ENCODE measurements at regions not wholly inside any gene's neighbourhood (a gene's known extent, or its start where the extent isn't known, plus 50 kb on each side); places are given as distances from the start of the nearest gene placed in this dataset.

GRCh38 chr10:29926693-29927048 lies 132.7 kb downstream of the JCAD start:
- H3K4me3 ChIP-seq (ENCODE audit: insufficient read depth, low read depth, low read length): no peak overlapping the region
- H3K36me3 ChIP-seq (ENCODE audit: control insufficient read depth, insufficient read depth, low read length): no peaks in the 10 kb centered on the region
- H3K9me3 ChIP-seq (ENCODE audit: control insufficient read depth, low read length): no peaks in the 10 kb centered on the region
- H3K4me1 ChIP-seq (ENCODE audit: control insufficient read depth, insufficient read depth, low read length): peaks cover 19% of the 10 kb centered on the region
- no peak overlapping the region for H3K27ac ChIP-seq (ENCODE audit: insufficient read depth, low read depth, low read length, poor library complexity, severe bottlenecking)
- H3K27me3 ChIP-seq (ENCODE audit: control insufficient read depth, insufficient read depth, low read length, poor library complexity, severe bottlenecking): no peaks in the 10 kb centered on the region
- WGBS, 2 experiments: 43 to 52% methylated on average over 6 of the region's 6 CpGs

GRCh38 chr10:29925771-29926692 lies 133.4 kb downstream of the JCAD start:
- H3K4me1 ChIP-seq (ENCODE audit: control insufficient read depth, insufficient read depth, low read length): peaks cover 19% of the 10 kb centered on the region
- 71 to 74% methylated on average over 12 of the region's 12 CpGs for WGBS, 2 experiments
- H3K27ac ChIP-seq (ENCODE audit: insufficient read depth, low read depth, low read length, poor library complexity, severe bottlenecking): no peak overlapping the region
- H3K4me3 ChIP-seq (ENCODE audit: insufficient read depth, low read depth, low read length): no peak overlapping the region
- no peaks in the 10 kb centered on the region for H3K27me3 ChIP-seq (ENCODE audit: control insufficient read depth, insufficient read depth, low read length, poor library complexity, severe bottlenecking)
- no peaks in the 10 kb centered on the region for H3K9me3 ChIP-seq (ENCODE audit: control insufficient read depth, low read length)
- no peaks in the 10 kb centered on the region for H3K36me3 ChIP-seq (ENCODE audit: control insufficient read depth, insufficient read depth, low read length)

GRCh38 chr10:29924436-29924835 lies 134.9 kb downstream of the JCAD start:
- no peak overlapping the region for H3K27ac ChIP-seq (ENCODE audit: insufficient read depth, low read depth, low read length, poor library complexity, severe bottlenecking)

GRCh38 chr10:29923416-29923965 lies 135.9 kb downstream of the JCAD start:
- 89 to 92% methylated on average over 6 to 7 of the region's 7 CpGs for WGBS, 2 experiments
- peaks cover 3% of the 10 kb centered on the region for H3K27me3 ChIP-seq (ENCODE audit: control insufficient read depth, insufficient read depth, low read length, poor library complexity, severe bottlenecking)
- no peaks in the 10 kb centered on the region for H3K36me3 ChIP-seq (ENCODE audit: control insufficient read depth, insufficient read depth, low read length)
- no peaks in the 10 kb centered on the region for H3K9me3 ChIP-seq (ENCODE audit: control insufficient read depth, low read length)
- no peak overlapping the region for H3K4me3 ChIP-seq (ENCODE audit: insufficient read depth, low read depth, low read length)
- H3K27ac ChIP-seq (ENCODE audit: insufficient read depth, low read depth, low read length, poor library complexity, severe bottlenecking): no peak overlapping the region
- peaks cover 19% of the 10 kb centered on the region for H3K4me1 ChIP-seq (ENCODE audit: control insufficient read depth, insufficient read depth, low read length)

More at GRCh38 chr10:29924436-29924835, 134.9 kb downstream of the JCAD start:
- Histone ChIP-seq H3K27me3 (ENCODE audit: control insufficient read depth, insufficient read depth, low read length, poor library complexity, severe bottlenecking) (no peaks in the 10 kb centered on the region), H3K36me3 (ENCODE audit: control insufficient read depth, insufficient read depth, low read length) (no peaks in the 10 kb centered on the region), H3K4me3 (ENCODE audit: insufficient read depth, low read depth, low read length) (no peak overlapping the region), H3K9me3 (ENCODE audit: control insufficient read depth, low read length) (no peaks in the 10 kb centered on the region), H3K4me1 (ENCODE audit: control insufficient read depth, insufficient read depth, low read length) (peaks cover 19% of the 10 kb centered on the region)
- WGBS, 2 experiments: 80 to 90% methylated on average over 3 of the region's 3 CpGs

GRCh38 chr10:29922892-29923291 lies 136.5 kb downstream of the JCAD start:
- H3K27me3 ChIP-seq (ENCODE audit: control insufficient read depth, insufficient read depth, low read length, poor library complexity, severe bottlenecking): peaks cover 3% of the 10 kb centered on the region
- H3K9me3 ChIP-seq (ENCODE audit: control insufficient read depth, low read length): no peaks in the 10 kb centered on the region
- H3K27ac ChIP-seq (ENCODE audit: insufficient read depth, low read depth, low read length, poor library complexity, severe bottlenecking): no peak overlapping the region
- no peaks in the 10 kb centered on the region for H3K36me3 ChIP-seq (ENCODE audit: control insufficient read depth, insufficient read depth, low read length)
- no peak overlapping the region for H3K4me3 ChIP-seq (ENCODE audit: insufficient read depth, low read depth, low read length)
- H3K4me1 ChIP-seq (ENCODE audit: control insufficient read depth, insufficient read depth, low read length): peaks cover 19% of the 10 kb centered on the region
- 72 to 76% methylated on average over 4 of the region's 4 CpGs for WGBS, 2 experiments

GRCh38 chr10:29922226-29922625 lies 137.2 kb downstream of the JCAD start:
- Histone ChIP-seq H3K27ac (ENCODE audit: insufficient read depth, low read depth, low read length, poor library complexity, severe bottlenecking) (no peak overlapping the region), H3K36me3 (ENCODE audit: control insufficient read depth, insufficient read depth, low read length) (no peaks in the 10 kb centered on the region), H3K4me3 (ENCODE audit: insufficient read depth, low read depth, low read length) (no peak overlapping the region), H3K4me1 (ENCODE audit: control insufficient read depth, insufficient read depth, low read length) (peaks cover 19% of the 10 kb centered on the region), H3K9me3 (ENCODE audit: control insufficient read depth, low read length) (no peaks in the 10 kb centered on the region), H3K27me3 (ENCODE audit: control insufficient read depth, insufficient read depth, low read length, poor library complexity, severe bottlenecking) (peaks cover 3% of the 10 kb centered on the region)
- WGBS, 2 experiments: 30 to 75% methylated on average over 1 of the region's 1 CpG

GRCh38 chr10:29921071-29921446 lies 138.3 kb downstream of the JCAD start:
- Histone ChIP-seq H3K4me1 (ENCODE audit: control insufficient read depth, insufficient read depth, low read length) (peaks cover 7% of the 10 kb centered on the region), H3K27me3 (ENCODE audit: control insufficient read depth, insufficient read depth, low read length, poor library complexity, severe bottlenecking) (peaks cover 3% of the 10 kb centered on the region), H3K27ac (ENCODE audit: insufficient read depth, low read depth, low read length, poor library complexity, severe bottlenecking) (no peak overlapping the region), H3K4me3 (ENCODE audit: insufficient read depth, low read depth, low read length) (no peak overlapping the region), H3K36me3 (ENCODE audit: control insufficient read depth, insufficient read depth, low read length) (no peaks in the 10 kb centered on the region), H3K9me3 (ENCODE audit: control insufficient read depth, low read length) (no peaks in the 10 kb centered on the region)
- 80 to 83% methylated on average over 7 of the region's 7 CpGs for WGBS, 2 experiments

- H3K4me3 ChIP-seq (ENCODE audit: insufficient read depth, low read depth, low read length): no peak overlapping the region
- no peak overlapping the region for H3K27ac ChIP-seq (ENCODE audit: insufficient read depth, low read depth, low read length, poor library complexity, severe bottlenecking)
- H3K9me3 ChIP-seq (ENCODE audit: control insufficient read depth, low read length): no peaks in the 10 kb centered on the region
- WGBS, 2 experiments: 91 to 96% methylated on average over 9 of the region's 9 CpGs
- no peaks in the 10 kb centered on the region for H3K36me3 ChIP-seq (ENCODE audit: control insufficient read depth, insufficient read depth, low read length)
- peaks cover 2% of the 10 kb centered on the region for H3K4me1 ChIP-seq (ENCODE audit: control insufficient read depth, insufficient read depth, low read length)
- H3K27me3 ChIP-seq (ENCODE audit: control insufficient read depth, insufficient read depth, low read length, poor library complexity, severe bottlenecking): peaks cover 3% of the 10 kb centered on the region
Observed at GRCh38 chr10:29920408-29921070, 138.8 kb downstream of the JCAD start.

- WGBS, 2 experiments: 67 to 73% methylated on average over 3 of the region's 3 CpGs
- H3K36me3 ChIP-seq (ENCODE audit: control insufficient read depth, insufficient read depth, low read length): no peaks in the 10 kb centered on the region
- H3K4me1 ChIP-seq (ENCODE audit: control insufficient read depth, insufficient read depth, low read length): no peaks in the 10 kb centered on the region
- peaks cover 3% of the 10 kb centered on the region for H3K27me3 ChIP-seq (ENCODE audit: control insufficient read depth, insufficient read depth, low read length, poor library complexity, severe bottlenecking)
- no peak overlapping the region for H3K27ac ChIP-seq (ENCODE audit: insufficient read depth, low read depth, low read length, poor library complexity, severe bottlenecking)
- no peak overlapping the region for H3K4me3 ChIP-seq (ENCODE audit: insufficient read depth, low read depth, low read length)
- H3K9me3 ChIP-seq (ENCODE audit: control insufficient read depth, low read length): no peaks in the 10 kb centered on the region
Observed at GRCh38 chr10:29918623-29919400, 140.6 kb downstream of the JCAD start.

Data from ectodermal cell (in vitro differentiated cells).